ENCODE measurements at regions not wholly inside any gene's neighbourhood (a gene's known extent, or its start where the extent isn't known, plus 50 kb on each side); places are given as distances from the start of the nearest gene placed in this dataset.
"Not testable (repeated sequence)": the region's sequence is repeated elsewhere in the genome, so short reads cannot be mapped to it uniquely, and the experiment has no call there.

DNA sequence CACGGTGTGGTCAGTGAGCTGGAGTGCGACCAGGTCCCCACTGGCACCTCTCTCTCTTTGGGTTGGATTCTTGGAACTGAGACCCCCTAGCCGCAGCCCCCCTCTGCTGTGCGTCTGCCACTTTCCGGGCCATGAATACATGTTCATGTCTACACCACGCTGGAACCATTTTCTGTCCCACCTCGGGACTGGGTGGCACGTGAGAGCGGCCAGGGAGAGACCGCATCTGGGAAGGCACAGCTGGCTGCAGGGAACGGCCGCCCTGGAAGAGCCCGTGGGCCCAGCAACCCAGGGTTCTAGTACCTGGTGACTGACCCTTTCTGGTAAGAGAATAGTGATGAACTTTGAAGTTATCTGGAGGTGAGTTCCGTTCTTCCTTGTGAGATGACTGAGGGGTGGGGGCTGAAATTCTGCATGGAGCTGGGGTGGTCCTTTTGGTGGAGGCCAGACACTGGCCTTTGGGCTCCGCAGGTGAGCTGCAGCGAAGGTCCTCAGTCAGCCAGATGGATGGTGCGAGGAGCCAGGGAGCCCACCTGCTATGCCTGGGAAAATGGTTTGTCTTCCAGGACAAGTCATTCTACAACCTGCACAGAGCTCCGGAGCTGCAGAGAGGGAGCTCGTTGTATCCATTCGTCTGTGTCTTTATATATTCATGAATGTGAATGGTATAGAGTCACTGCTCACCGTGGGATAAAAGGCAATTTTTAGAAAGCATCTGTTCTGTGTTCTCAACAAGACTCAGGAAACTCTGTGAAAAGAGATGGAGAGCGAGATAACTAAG is 223.5 kb downstream of the NDUFA10 start:
- DNase-seq = no peak

GRCh38 chr2:239800785-239801386 is 224.3 kb downstream of the NDUFA10 start:
- no peak for DNase-seq

DNA sequence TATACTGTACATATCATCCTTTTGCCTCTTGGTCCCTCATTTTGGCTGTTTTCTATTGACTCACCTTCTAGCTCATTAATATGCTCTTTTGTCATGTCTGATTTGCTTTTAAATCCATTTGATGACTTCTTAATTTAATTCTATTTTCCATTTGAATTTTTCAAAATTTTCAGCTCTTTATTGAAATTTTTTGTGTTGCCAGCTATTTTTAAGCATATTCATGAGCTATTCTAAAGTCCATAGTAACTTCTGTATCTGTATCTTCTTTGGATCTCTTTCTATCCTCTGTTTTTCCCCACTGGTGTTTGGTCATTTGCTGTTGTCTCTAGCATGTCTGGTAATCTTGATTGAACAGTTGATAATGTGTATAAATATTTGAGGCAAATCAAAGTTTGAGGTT is 227.8 kb downstream of the NDUFA10 start:
- DNase-seq = no peak

- DNase-seq = not testable (repeated sequence)
Observed at GRCh38 chr2:239795761-239796160, 229.4 kb downstream of the NDUFA10 start.

DNA sequence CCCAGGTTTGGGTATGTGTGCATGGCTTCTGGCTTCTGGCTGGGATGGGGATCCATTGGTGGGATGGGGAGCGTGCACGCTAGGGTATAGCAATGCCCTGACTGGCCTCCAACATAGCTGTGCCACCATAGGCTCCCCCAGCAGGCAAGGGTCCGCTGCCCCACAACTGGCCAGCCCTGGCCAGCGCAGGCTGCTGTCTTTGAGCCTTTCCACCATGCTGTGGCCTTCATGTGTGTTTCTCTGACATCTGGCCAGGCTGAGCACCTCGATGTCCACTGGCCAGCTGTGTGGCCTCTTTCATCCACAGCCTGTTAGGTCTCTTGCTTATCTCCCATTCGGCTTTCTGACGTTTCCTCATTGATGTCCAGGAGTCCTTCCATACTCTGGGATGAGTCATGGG is 231.3 kb downstream of the NDUFA10 start:
- no peak for DNase-seq

DNA sequence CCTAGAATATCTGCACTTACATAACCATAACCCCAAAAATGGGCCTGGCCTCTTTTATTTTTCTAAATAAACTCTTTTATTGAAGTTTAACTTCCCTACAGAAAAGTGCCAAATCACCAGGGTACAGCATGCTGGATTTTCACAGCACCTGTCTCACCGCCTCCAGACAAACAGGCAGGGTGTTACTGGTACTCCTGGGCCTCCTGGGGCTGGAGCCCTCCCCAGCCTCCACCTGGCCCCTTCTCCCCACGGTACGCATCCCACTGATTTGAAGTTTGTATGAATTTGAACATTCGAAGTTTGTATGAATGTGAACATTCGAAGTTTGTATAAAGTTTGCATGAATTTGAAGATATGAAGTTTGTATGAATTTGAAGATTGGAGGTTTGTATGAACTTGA is 232.1 kb downstream of the NDUFA10 start:
- no peak for DNase-seq

- no peak for DNase-seq
Observed at GRCh38 chr2:239792405-239793084, 232.6 kb downstream of the NDUFA10 start.

- DNase-seq = no peak
Observed at GRCh38 chr2:239791526-239792404, 233.4 kb downstream of the NDUFA10 start.

DNA sequence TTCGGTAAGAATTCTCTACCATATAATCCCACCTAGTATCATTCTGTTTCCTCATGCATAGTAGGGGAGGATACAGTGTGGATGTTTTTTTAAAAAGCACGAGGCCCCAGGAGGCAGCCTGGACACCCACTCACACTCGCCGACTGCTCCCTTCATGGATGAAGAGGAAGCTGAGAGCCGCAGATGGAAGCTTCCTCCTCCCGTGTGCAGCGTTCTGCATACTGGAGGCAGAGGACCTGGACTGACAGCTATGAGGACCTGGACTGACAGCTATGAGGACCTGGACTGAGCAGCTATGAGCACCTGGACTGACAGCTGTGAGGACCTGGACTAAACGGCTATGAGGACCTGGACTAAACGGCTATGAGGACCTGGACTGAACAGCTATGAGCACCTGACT is 234.4 kb downstream of the NDUFA10 start:
- DNase-seq = no peak

GRCh38 chr2:239790313-239790712 is 234.8 kb downstream of the NDUFA10 start:
- no peak for DNase-seq

- no peak for DNase-seq
Observed at GRCh38 chr2:239789711-239790110, 235.4 kb downstream of the NDUFA10 start.

GRCh38 chr2:239788576-239789098 is 236.5 kb downstream of the NDUFA10 start:
- no peak for DNase-seq

- DNase-seq = no peak
Observed at GRCh38 chr2:239787538-239788050, 237.5 kb downstream of the NDUFA10 start.

- DNase-seq = no peak
Observed at GRCh38 chr2:239786791-239787190, 238.4 kb downstream of the NDUFA10 start.

DNA sequence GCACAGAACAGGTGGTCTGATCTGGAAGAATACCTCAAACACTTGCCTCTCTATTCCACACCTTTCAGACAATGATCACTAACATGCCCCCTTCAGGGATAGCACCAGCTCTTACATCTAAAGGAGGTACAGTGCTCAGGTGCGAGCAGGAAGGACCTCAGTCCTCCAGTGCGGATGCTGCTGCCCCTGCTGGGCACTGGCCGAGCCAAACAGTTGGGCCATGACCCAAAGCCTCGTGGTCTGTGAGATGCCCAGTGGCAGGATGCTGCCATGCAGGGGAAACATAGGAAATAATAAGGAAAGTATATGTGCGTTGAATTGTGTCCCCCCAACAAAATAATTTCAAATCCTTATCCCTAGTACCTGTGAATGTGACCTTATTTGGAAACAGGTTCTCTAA is 243.7 kb downstream of the NDUFA10 start:
- DNase-seq = no peak

- no peak for DNase-seq
Observed at GRCh38 chr2:239780236-239780994, 244.7 kb downstream of the NDUFA10 start.

DNA sequence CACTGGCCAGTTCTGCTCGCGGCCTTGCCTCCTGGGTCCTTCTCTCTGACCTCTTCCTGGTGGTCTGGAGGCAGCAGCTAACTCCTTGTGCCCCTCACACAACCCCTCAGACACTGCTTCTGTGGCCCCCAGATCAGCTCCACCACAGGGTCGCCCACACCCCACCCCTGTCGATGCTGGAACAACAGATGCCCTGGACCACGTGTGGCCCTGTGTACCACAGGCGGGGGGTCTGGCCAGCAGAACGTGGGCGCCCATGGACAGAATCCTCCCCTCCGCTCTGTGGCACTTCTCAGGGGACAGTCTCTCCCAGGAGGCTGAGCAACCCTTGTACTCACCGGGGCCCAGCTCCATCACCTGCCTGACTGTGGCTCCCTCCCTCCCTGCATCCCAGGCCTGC is 245.6 kb downstream of the NDUFA10 start:
- DNase-seq = no peak

DNA sequence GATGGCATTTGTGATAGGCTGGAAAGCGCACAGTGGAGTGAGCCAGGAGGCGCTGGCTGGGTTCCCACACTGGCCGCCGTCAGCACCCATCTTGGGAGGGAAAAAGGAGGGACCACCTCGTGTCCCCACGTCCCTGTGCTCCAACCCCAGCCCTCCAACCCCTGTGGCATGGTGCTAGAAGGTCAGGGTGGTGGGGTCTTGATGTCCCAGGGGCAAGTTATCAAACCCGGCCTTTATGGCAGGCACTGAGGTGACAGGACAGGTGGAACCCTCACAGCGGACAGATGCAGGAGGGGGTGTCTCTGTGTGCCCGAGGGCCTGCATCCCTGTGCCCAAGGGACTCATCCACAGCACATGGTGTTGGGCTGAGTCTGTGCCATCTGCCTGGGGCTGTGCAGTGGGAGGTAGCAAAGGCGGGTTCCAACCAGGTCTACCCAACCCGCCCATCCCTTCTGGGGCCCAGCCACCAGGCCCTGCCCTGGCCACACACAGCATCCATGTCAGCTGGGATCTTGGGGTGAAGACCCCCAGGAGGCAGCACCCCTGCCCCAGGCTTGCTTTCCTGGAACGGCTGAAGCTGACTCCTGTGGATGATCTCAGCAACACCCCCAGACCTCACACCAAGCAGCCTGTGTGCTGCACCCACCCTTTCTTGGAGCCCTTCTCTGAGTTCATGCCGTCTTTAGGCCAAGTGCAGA is 246.1 kb downstream of the NDUFA10 start:
- no peak for DNase-seq

- no peak for DNase-seq
Observed at GRCh38 chr2:239778042-239778851, 246.9 kb downstream of the NDUFA10 start.

DNA sequence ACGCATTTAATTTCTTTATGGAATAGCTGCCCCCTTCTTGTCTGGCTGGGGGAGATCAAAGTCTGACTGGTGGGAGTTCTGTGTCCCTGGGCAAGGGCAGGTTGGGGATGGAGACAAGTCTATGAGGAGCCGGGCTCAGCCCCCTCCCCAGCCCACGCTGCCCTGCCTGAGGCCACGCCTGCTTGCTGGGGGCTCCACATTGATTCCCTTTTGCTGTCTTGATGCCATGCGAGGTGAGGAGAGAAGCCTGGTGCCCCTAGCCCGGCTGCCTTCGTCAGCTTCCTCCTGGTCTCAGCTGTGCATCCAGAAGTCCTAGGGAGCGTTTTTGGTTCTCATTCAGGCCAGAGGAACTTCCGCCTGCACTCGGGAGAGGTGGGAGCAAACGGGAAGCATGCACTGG is 247.9 kb downstream of the NDUFA10 start:
- DNase-seq = no peak

Data from hematopoietic multipotent progenitor cell treated with erythropoietin and hydrocortisone succinate and interleukin-3 and kit ligand, for 4 days (in vitro differentiated cells).